CD8-positive, alpha-beta memory T cell (primary cell): ENCODE measurements at regions not wholly inside any gene's neighbourhood (a gene's known extent, or its start where the extent isn't known, plus 50 kb on each side); places are given as distances from the start of the nearest gene placed in this dataset.
"Not testable (repeated sequence)": the region's sequence is repeated elsewhere in the genome, so short reads cannot be mapped to it uniquely, and the experiment has no call there.

Experiments used
- CTCF ChIA-PET: fragments of 350-600 bp; sonication (Branson Sonifier 250); formaldehyde crosslinking; loops from one replicate; lab custom pipeline; 2021; ENCODE audit warnings: antibody characterized with exemption; lab: Charles Lee
- POLR2A ChIA-PET: fragments of 350-600 bp; sonication (Branson Sonifier 250); formaldehyde crosslinking; loops from one replicate; lab custom pipeline; 2021; ENCODE audit warnings: antibody characterized with exemption; lab: Charles Lee
- DNase-seq, 5 donors: peaks; one replicate each; pipeline versions ENCODE4 v3.0.0 to v3.0.0-alpha.2; 2020 to 2022; ENCODE audit warnings: mixed read lengths in 1 of 5
- H3K27ac ChIP-seq: one replicate; pipeline ENCODE4 v1.7.0; 2013; ENCODE audit warnings: low read depth, mild to moderate bottlenecking, low read length, moderate library complexity
- H3K27me3 ChIP-seq: 2 replicates; pipeline ENCODE4 v1.7.0; 2013; ENCODE audit warnings: low read length, mild to moderate bottlenecking; ENCODE audit not compliant: insufficient read depth, poor library complexity, severe bottlenecking
- H3K36me3 ChIP-seq: 2 replicates; pipeline ENCODE4 v1.7.0; 2013; ENCODE audit warnings: mild to moderate bottlenecking, low read length, moderate library complexity; ENCODE audit not compliant: insufficient read depth
- H3K4me1 ChIP-seq: 2 replicates; pipeline ENCODE4 v1.7.0; 2013; ENCODE audit warnings: mild to moderate bottlenecking, low read length, moderate library complexity; ENCODE audit not compliant: insufficient read depth
- H3K4me3 ChIP-seq: 2 replicates; pipeline ENCODE4 v1.7.0; 2013; ENCODE audit warnings: mild to moderate bottlenecking, low read length
- H3K9me3 ChIP-seq: 2 replicates; pipeline ENCODE4 v1.7.0; 2013; ENCODE audit warnings: mild to moderate bottlenecking, low read length
- H3K27ac Mint-ChIP-seq, 8 donors: one replicate each; pipeline ENCODE4 v1.8.0; 2020 to 2021; ENCODE audit warnings: mixed read lengths in 8 of 8, mild to moderate bottlenecking in 6 of 8, inconsistent platforms in 3 of 8, moderate library complexity in 3 of 8
- H3K27me3 Mint-ChIP-seq, 2 donors: one replicate each; pipeline ENCODE4 v1.8.0; 2020 to 2021; ENCODE audit warnings: mixed read lengths in 2 of 2, mild to moderate bottlenecking in 1 of 2, moderate library complexity in 1 of 2
- H3K36me3 Mint-ChIP-seq, 3 donors: one replicate each; pipeline ENCODE4 v1.8.0; 2020 to 2021; ENCODE audit warnings: mixed read lengths in 3 of 3, inconsistent platforms in 1 of 3, mild to moderate bottlenecking in 1 of 3
- H3K4me1 Mint-ChIP-seq, 3 donors: one replicate each; pipeline ENCODE4 v1.8.0; 2020 to 2021; ENCODE audit warnings: mixed read lengths in 3 of 3, inconsistent platforms in 1 of 3, mild to moderate bottlenecking in 1 of 3
- H3K4me3 Mint-ChIP-seq, 7 donors: one replicate each; pipeline ENCODE4 v1.8.0; 2020 to 2021; ENCODE audit warnings: mixed read lengths in 7 of 7, mild to moderate bottlenecking in 6 of 7, moderate library complexity in 4 of 7, inconsistent platforms in 2 of 7
- H3K9me3 Mint-ChIP-seq, 5 donors: one replicate each; pipeline ENCODE4 v1.8.0; 2020 to 2022; ENCODE audit warnings: mixed read lengths in 5 of 5, mild to moderate bottlenecking in 3 of 5, moderate library complexity in 2 of 5, inconsistent platforms in 1 of 5

GRCh38 chr3:106139826-106140225 lies 271.0 kb upstream of the CBLB start:
- H3K4me3 Mint-ChIP-seq = no peak overlapping the region
- Histone ChIP-seq H3K4me3 (no peak overlapping the region), H3K36me3 (no peaks in the 10 kb centered on the region), H3K27me3 (no peaks in the 10 kb centered on the region), H3K9me3 (no peaks in the 10 kb centered on the region), H3K27ac (no peak overlapping the region), H3K4me1 (no peaks in the 10 kb centered on the region)
- ChIA-PET CTCF (interaction anchor here (1.3 kb wide), 1 partner anchor 11 kb away, joined by 3 read pairs; no protein-coding TSS in a partner anchor), POLR2A (no interaction called here)
- no peak overlapping the region for H3K27ac Mint-ChIP-seq
- no peaks in the 10 kb centered on the region for H3K27me3 Mint-ChIP-seq
- H3K36me3 Mint-ChIP-seq = peaks cover 0 to 2% (median 0%) of the 10 kb centered on the region in 3 donors
- H3K9me3 Mint-ChIP-seq = no peaks in the 10 kb centered on the region
- peaks cover 3 to 18% (median 13%) of the 10 kb centered on the region in 3 donors for H3K4me1 Mint-ChIP-seq
- DNase-seq = no peak

GRCh38 chr3:106140431-106140830 lies 271.6 kb upstream of the CBLB start:
- Histone ChIP-seq H3K36me3 (no peaks in the 10 kb centered on the region), H3K4me3 (no peak overlapping the region), H3K9me3 (no peaks in the 10 kb centered on the region), H3K27ac (no peak overlapping the region), H3K27me3 (no peaks in the 10 kb centered on the region), H3K4me1 (no peaks in the 10 kb centered on the region)
- no peaks in the 10 kb centered on the region for H3K9me3 Mint-ChIP-seq
- no peak overlapping the region for H3K27ac Mint-ChIP-seq
- peaks cover 3 to 18% (median 13%) of the 10 kb centered on the region in 3 donors for H3K4me1 Mint-ChIP-seq
- ChIA-PET POLR2A (no interaction called here), CTCF (interaction anchor here (1.3 kb wide), 1 partner anchor 11 kb away, joined by 3 read pairs; no protein-coding TSS in a partner anchor)
- H3K27me3 Mint-ChIP-seq = no peaks in the 10 kb centered on the region
- H3K4me3 Mint-ChIP-seq = no peak overlapping the region
- no peaks in the 10 kb centered on the region for H3K36me3 Mint-ChIP-seq
- DNase-seq = no peak

GRCh38 chr3:106144030-106144429 lies 275.2 kb upstream of the CBLB start:
- no peak overlapping the region for H3K27ac Mint-ChIP-seq
- Histone ChIP-seq H3K27me3 (no peaks in the 10 kb centered on the region), H3K9me3 (no peaks in the 10 kb centered on the region), H3K36me3 (no peaks in the 10 kb centered on the region), H3K4me1 (no peaks in the 10 kb centered on the region), H3K4me3 (no peak overlapping the region), H3K27ac (no peak overlapping the region)
- ChIA-PET POLR2A (no interaction called here), CTCF (no interaction called here)
- H3K27me3 Mint-ChIP-seq = no peaks in the 10 kb centered on the region
- H3K36me3 Mint-ChIP-seq = peaks cover 0 to 22% (median 3%) of the 10 kb centered on the region in 3 donors
- no peak for DNase-seq
- no peak overlapping the region for H3K4me3 Mint-ChIP-seq
- peaks cover 3 to 15% (median 13%) of the 10 kb centered on the region in 3 donors for H3K4me1 Mint-ChIP-seq
- peaks cover 0 to 5% (median 3%) of the 10 kb centered on the region in 5 donors for H3K9me3 Mint-ChIP-seq

GRCh38 chr3:106148440-106149082 lies 279.7 kb upstream of the CBLB start:
- CTCF ChIA-PET = not testable (repeated sequence)

GRCh38 chr3:106157411-106157810 lies 288.6 kb upstream of the CBLB start:
- POLR2A ChIA-PET = no interaction called here
- no peaks in the 10 kb centered on the region for H3K27me3 ChIP-seq
- Mint-ChIP-seq H3K36me3 (peaks cover 0 to 2% (median 1%) of the 10 kb centered on the region in 3 donors), H3K4me3 (no peak overlapping the region), H3K27me3 (no peaks in the 10 kb centered on the region), H3K4me1 (no peaks in the 10 kb centered on the region), H3K27ac (no peak overlapping the region), H3K9me3 (peaks cover 0 to under 1% (median 0%) of the 10 kb centered on the region in 5 donors)
- CTCF ChIA-PET = no interaction called here
- no peaks in the 10 kb centered on the region for H3K4me1 ChIP-seq
- no peak overlapping the region for H3K4me3 ChIP-seq
- H3K36me3 ChIP-seq = no peaks in the 10 kb centered on the region
- H3K9me3 ChIP-seq = no peaks in the 10 kb centered on the region
- no peak for DNase-seq
- H3K27ac ChIP-seq = no peak overlapping the region

More at GRCh38 chr3:106148440-106149082, 279.7 kb upstream of the CBLB start:
- H3K9me3 Mint-ChIP-seq, H3K4me1 ChIP-seq, H3K36me3 ChIP-seq, H3K27me3 Mint-ChIP-seq, H3K4me1 Mint-ChIP-seq, POLR2A ChIA-PET, H3K27ac Mint-ChIP-seq, DNase-seq, H3K4me3 ChIP-seq, H3K27me3 ChIP-seq, H3K9me3 ChIP-seq, H3K4me3 Mint-ChIP-seq, H3K27ac ChIP-seq: not testable (repeated sequence)
- H3K36me3 Mint-ChIP-seq = peaks cover 0 to 33% (median 3%) of the 10 kb centered on the region in 3 donors

GRCh38 chr3:106160396-106160795 lies 291.6 kb upstream of the CBLB start:
- Histone ChIP-seq H3K4me3 (no peak overlapping the region), H3K27ac (no peak overlapping the region), H3K27me3 (no peaks in the 10 kb centered on the region), H3K9me3 (no peaks in the 10 kb centered on the region), H3K36me3 (no peaks in the 10 kb centered on the region), H3K4me1 (no peaks in the 10 kb centered on the region)
- Mint-ChIP-seq H3K9me3 (peaks cover 5 to 11% (median 7%) of the 10 kb centered on the region in 5 donors), H3K27me3 (no peaks in the 10 kb centered on the region), H3K4me3 (no peak overlapping the region), H3K36me3 (peaks cover 0 to 18% (median 2%) of the 10 kb centered on the region in 3 donors), H3K4me1 (no peaks in the 10 kb centered on the region), H3K27ac (peak overlapping the region in 1 of 8 donors; percentile 14)
- ChIA-PET CTCF (no interaction called here), POLR2A (no interaction called here)
- no peak for DNase-seq

GRCh38 chr3:106161246-106161645 lies 292.4 kb upstream of the CBLB start:
- POLR2A ChIA-PET = no interaction called here
- Mint-ChIP-seq H3K27ac (no peak overlapping the region), H3K9me3 (peaks cover 5 to 11% (median 7%) of the 10 kb centered on the region in 5 donors), H3K4me3 (no peak overlapping the region), H3K4me1 (no peaks in the 10 kb centered on the region), H3K36me3 (peaks cover 0 to 18% (median 2%) of the 10 kb centered on the region in 3 donors), H3K27me3 (no peaks in the 10 kb centered on the region)
- Histone ChIP-seq H3K4me3 (no peak overlapping the region), H3K27ac (no peak overlapping the region), H3K36me3 (no peaks in the 10 kb centered on the region), H3K9me3 (no peaks in the 10 kb centered on the region), H3K27me3 (no peaks in the 10 kb centered on the region), H3K4me1 (no peaks in the 10 kb centered on the region)
- CTCF ChIA-PET = no interaction called here
- DNase-seq = no peak

GRCh38 chr3:106167728-106168127 lies 298.9 kb upstream of the CBLB start:
- Histone ChIP-seq H3K9me3 (no peaks in the 10 kb centered on the region), H3K4me3 (no peak overlapping the region), H3K27me3 (no peaks in the 10 kb centered on the region), H3K27ac (no peak overlapping the region), H3K4me1 (peaks cover 11% of the 10 kb centered on the region), H3K36me3 (no peaks in the 10 kb centered on the region)
- H3K27me3 Mint-ChIP-seq = no peaks in the 10 kb centered on the region
- H3K9me3 Mint-ChIP-seq = peaks cover 2 to 8% (median 5%) of the 10 kb centered on the region in 5 donors
- no peak for DNase-seq
- peaks cover 25 to 33% (median 33%) of the 10 kb centered on the region in 3 donors for H3K4me1 Mint-ChIP-seq
- no peak overlapping the region for H3K27ac Mint-ChIP-seq
- no peak overlapping the region for H3K4me3 Mint-ChIP-seq
- ChIA-PET CTCF (no interaction called here), POLR2A (no interaction called here)
- H3K36me3 Mint-ChIP-seq = peaks cover 0 to 18% (median 0%) of the 10 kb centered on the region in 3 donors
